ENCODE measurements at regions not wholly inside any gene's neighbourhood (a gene's known extent, or its start where the extent isn't known, plus 50 kb on each side); places are given as distances from the start of the nearest gene placed in this dataset.

GRCh38 chr2:81940266-81940955, 1635.9 kb upstream of the LRRTM1 start:
- H3K4me2 ChIP-seq, result peak overlapping the region; percentile 59
- TF ChIP-seq EZH2 (IDR thresholded peaks at IDR 0.05; ENCODE audit: borderline replicate concordance), result no peak
- H3K27ac ChIP-seq, result no peak overlapping the region
- H3K4me1 ChIP-seq (ENCODE audit: insufficient read depth), result peaks cover 7% of the 10 kb centered on the region
- H4K20me1 ChIP-seq (ENCODE audit: insufficient read depth, poor library complexity, severe bottlenecking), result no peaks in the 10 kb centered on the region
- no peak overlapping the region for H3K4me3 ChIP-seq
- no peaks in the 10 kb centered on the region for H3K27me3 ChIP-seq
- H3K36me3 ChIP-seq (replicated peaks; ENCODE audit: insufficient read depth, low read depth), result no peaks in the 10 kb centered on the region
- H3K9me3 ChIP-seq (ENCODE audit: low read depth), result no peaks in the 10 kb centered on the region
- H3K9me2 ChIP-seq (replicated peaks; ENCODE audit: insufficient read depth), result no peaks in the 10 kb centered on the region
- no peak overlapping the region for H2AFZ ChIP-seq
- no peaks in the 10 kb centered on the region for H3K79me2 ChIP-seq
- peak; percentile 6 for DNase-seq (ENCODE audit: low spot score)
- 20% methylated on average over 6 of the region's 7 CpGs for WGBS (ENCODE audit: low lambda C conversion rate, missing lambda C conversion rate)

- Histone ChIP-seq H3K9me3 (ENCODE audit: low read depth) (no peaks in the 10 kb centered on the region), H3K4me2 (no peak overlapping the region), H3K27me3 (no peaks in the 10 kb centered on the region), H3K4me3 (no peak overlapping the region), H2AFZ (no peak overlapping the region), H3K79me2 (no peaks in the 10 kb centered on the region), H3K36me3 (replicated peaks; ENCODE audit: insufficient read depth, low read depth) (no peaks in the 10 kb centered on the region), H4K20me1 (ENCODE audit: insufficient read depth, poor library complexity, severe bottlenecking) (no peaks in the 10 kb centered on the region), H3K27ac (no peak overlapping the region), H3K9me2 (replicated peaks; ENCODE audit: insufficient read depth) (no peaks in the 10 kb centered on the region), H3K4me1 (ENCODE audit: insufficient read depth) (peaks cover 7% of the 10 kb centered on the region)
- no peak for DNase-seq (ENCODE audit: low spot score)
- WGBS (ENCODE audit: low lambda C conversion rate, missing lambda C conversion rate), result 74% methylated on average over 1 of the region's 1 CpG
- TF ChIP-seq EZH2 (IDR thresholded peaks at IDR 0.05; ENCODE audit: borderline replicate concordance) (no peak), CTCF (IDR thresholded peaks at IDR 0.05; ENCODE audit: poor library complexity) (no peak), EZH2phosphoT487 (IDR thresholded peaks at IDR 0.05; ENCODE audit: low read depth, severe bottlenecking, unreplicated experiment) (no peak)
Measured at GRCh38 chr2:81937944-81938343, 1633.4 kb upstream of the LRRTM1 start.

GRCh38 chr2:81903534-81903933, 1599.0 kb upstream of the LRRTM1 start:
- no peak overlapping the region for H2AFZ ChIP-seq
- 90% methylated on average over 4 of the region's 4 CpGs for WGBS (ENCODE audit: low lambda C conversion rate, missing lambda C conversion rate)
- no peaks in the 10 kb centered on the region for H3K27me3 ChIP-seq
- TF ChIP-seq EZH2phosphoT487 (IDR thresholded peaks at IDR 0.05; ENCODE audit: low read depth, severe bottlenecking, unreplicated experiment) (no peak), CTCF (IDR thresholded peaks at IDR 0.05; ENCODE audit: poor library complexity) (no peak), EZH2 (IDR thresholded peaks at IDR 0.05; ENCODE audit: borderline replicate concordance) (no peak)
- H3K36me3 ChIP-seq (replicated peaks; ENCODE audit: insufficient read depth, low read depth), result no peaks in the 10 kb centered on the region
- no peaks in the 10 kb centered on the region for H3K9me3 ChIP-seq (ENCODE audit: low read depth)
- no peaks in the 10 kb centered on the region for H4K20me1 ChIP-seq (ENCODE audit: insufficient read depth, poor library complexity, severe bottlenecking)
- no peak overlapping the region for H3K4me2 ChIP-seq
- no peak overlapping the region for H3K27ac ChIP-seq
- H3K9me2 ChIP-seq (replicated peaks; ENCODE audit: insufficient read depth), result no peaks in the 10 kb centered on the region
- no peak overlapping the region for H3K4me3 ChIP-seq
- no peaks in the 10 kb centered on the region for H3K79me2 ChIP-seq
- DNase-seq (ENCODE audit: low spot score), result no peak
- H3K4me1 ChIP-seq (ENCODE audit: insufficient read depth), result no peaks in the 10 kb centered on the region

GRCh38 chr2:81901017-81901416, 1596.5 kb upstream of the LRRTM1 start:
- H4K20me1 ChIP-seq (ENCODE audit: insufficient read depth, poor library complexity, severe bottlenecking), result no peaks in the 10 kb centered on the region
- no peaks in the 10 kb centered on the region for H3K36me3 ChIP-seq (replicated peaks; ENCODE audit: insufficient read depth, low read depth)
- H3K27me3 ChIP-seq, result no peaks in the 10 kb centered on the region
- H3K4me1 ChIP-seq (ENCODE audit: insufficient read depth), result no peaks in the 10 kb centered on the region
- H3K27ac ChIP-seq, result no peak overlapping the region
- no peaks in the 10 kb centered on the region for H3K9me3 ChIP-seq (ENCODE audit: low read depth)
- H3K4me3 ChIP-seq, result no peak overlapping the region
- WGBS (ENCODE audit: low lambda C conversion rate, missing lambda C conversion rate), result 58% methylated on average over 3 of the region's 3 CpGs
- DNase-seq (ENCODE audit: low spot score), result peak; percentile 22
- no peaks in the 10 kb centered on the region for H3K79me2 ChIP-seq
- H3K9me2 ChIP-seq (replicated peaks; ENCODE audit: insufficient read depth), result no peaks in the 10 kb centered on the region
- TF ChIP-seq CTCF (IDR thresholded peaks at IDR 0.05; ENCODE audit: poor library complexity), result peak; percentile 42
- TF ChIP-seq EZH2 (IDR thresholded peaks at IDR 0.05; ENCODE audit: borderline replicate concordance), result no peak
- no peak for TF ChIP-seq EZH2phosphoT487 (IDR thresholded peaks at IDR 0.05; ENCODE audit: low read depth, severe bottlenecking, unreplicated experiment)
- H3K4me2 ChIP-seq, result no peak overlapping the region
- H2AFZ ChIP-seq, result no peak overlapping the region
